Natural killer cell (primary cell): ENCODE measurements at regions not wholly inside any gene's neighbourhood (a gene's known extent, or its start where the extent isn't known, plus 50 kb on each side); places are given as distances from the start of the nearest gene placed in this dataset.

Source experiments
- ATAC-seq, 3 donors: fragments of 150-1000 bp in 2 of 3; fragments of 200-7000 bp in 1 of 3; cut with Tn5 transposase; 1 replicate in 1 of 3; 2 replicates in 2 of 3; pipeline ENCODE4 v1.10.0; 2021; ENCODE audit warnings: mild to moderate bottlenecking in 2 of 3, moderate library complexity in 2 of 3
- DNase-seq, 2 donors: peaks; one replicate each; pipeline versions ENCODE4 v3.0.0 to v3.0.0-alpha.2; 2013 to 2021; ENCODE audit warnings: mixed read lengths in 1 of 2
- H3K27ac ChIP-seq: one replicate; pipeline ENCODE4 v1.5.1; 2013; ENCODE audit warnings: mild to moderate bottlenecking, low read length
- H3K27me3 ChIP-seq: one replicate; pipeline ENCODE4 v1.6.1; 2013; ENCODE audit warnings: low read length; ENCODE audit not compliant: control insufficient read depth, insufficient read depth
- H3K36me3 ChIP-seq: one replicate; pipeline ENCODE4 v1.6.1; 2013; ENCODE audit warnings: low read length; ENCODE audit not compliant: control insufficient read depth, insufficient read depth
- H3K4me1 ChIP-seq: one replicate; pipeline ENCODE4 v1.6.1; 2013; ENCODE audit warnings: low read length; ENCODE audit not compliant: control insufficient read depth, insufficient read depth
- H3K4me3 ChIP-seq: one replicate; pipeline ENCODE4 v1.5.1; 2013; ENCODE audit warnings: low read length
- H3K9me3 ChIP-seq: one replicate; pipeline ENCODE4 v1.6.1; 2013; ENCODE audit warnings: low read length; ENCODE audit not compliant: control insufficient read depth, insufficient read depth
- H3K27ac Mint-ChIP-seq, 2 donors: one replicate each; pipeline ENCODE4 v1.8.0; 2022; ENCODE audit warnings: mild to moderate bottlenecking in 2 of 2, mixed read lengths in 2 of 2, moderate library complexity in 1 of 2
- H3K27me3 Mint-ChIP-seq, 2 donors: one replicate each; pipeline ENCODE4 v1.8.0; 2022; ENCODE audit warnings: low read depth in 2 of 2, mixed read lengths in 2 of 2
- H3K36me3 Mint-ChIP-seq: one replicate; pipeline ENCODE4 v1.8.0; 2022; ENCODE audit warnings: mixed read lengths
- H3K4me1 Mint-ChIP-seq, 2 donors: one replicate each; pipeline ENCODE4 v1.8.0; 2022; ENCODE audit warnings: mixed read lengths in 2 of 2
- H3K4me3 Mint-ChIP-seq: one replicate; pipeline ENCODE4 v1.8.0; 2022; ENCODE audit warnings: mild to moderate bottlenecking, moderate library complexity, mixed read lengths
- H3K9me3 Mint-ChIP-seq, 2 donors: one replicate each; pipeline ENCODE4 v1.8.0; 2022; ENCODE audit warnings: mixed read lengths in 2 of 2
- CTCF ChIP-seq: fragments of 200-600 bp; IDR thresholded peaks from one replicate; pipeline ENCODE4 v1.8.0; 2022; ENCODE audit warnings: antibody characterized with exemption
- WGBS: methylation state at CpG from one replicate; pipeline ENCODE4 v1.1.7; 2013; ENCODE audit warnings: missing lambda C conversion rate; ENCODE audit not compliant: insufficient coverage; 5-methylcytosine and 5-hydroxymethylcytosine counted together
- intact Hi-C: fragments of 100-400 bp; cut with micrococcal nuclease; formaldehyde crosslinking; loops from one replicate; pipeline ENCODE4 v1.14.2; 2022

DNA sequence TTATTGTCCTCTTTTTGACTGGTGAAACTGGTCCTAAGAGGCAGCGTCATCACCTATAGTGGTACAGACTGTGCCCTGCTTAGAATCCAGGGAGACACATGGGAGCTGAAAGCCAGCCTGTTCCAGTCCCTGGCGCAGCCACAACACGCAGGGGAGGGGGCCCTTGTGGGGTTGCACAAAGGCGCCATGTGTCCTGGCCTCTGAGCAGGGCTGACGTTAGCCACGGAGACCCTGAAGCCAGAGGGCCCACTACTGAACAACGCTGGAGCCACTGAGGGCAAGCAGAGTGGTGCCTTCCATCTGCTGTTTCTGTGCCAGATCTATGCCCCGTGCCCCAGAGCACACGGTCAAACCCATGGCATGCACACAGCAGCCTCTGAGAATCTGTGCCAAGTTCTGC, 147.3 kb downstream of the ACTL7B start:
- TF ChIP-seq CTCF = no peak
- H3K27me3 Mint-ChIP-seq = peaks cover 0 to 2% of the 10 kb centered on the region in 2 donors
- WGBS = 88% methylated on average over 9 of the region's 9 CpGs

GRCh38 chr9:108707120-108707519, 148.7 kb downstream of the ACTL7B start:
- no peaks in the 10 kb centered on the region for H3K4me1 ChIP-seq
- intact Hi-C loops = no loop called here
- TF ChIP-seq CTCF = no peak
- DNase-seq = no peak
- no peak for ATAC-seq
- H3K4me3 ChIP-seq = no peak overlapping the region
- H3K27ac ChIP-seq = no peak overlapping the region
- no peaks in the 10 kb centered on the region for H3K27me3 ChIP-seq
- H3K4me3 Mint-ChIP-seq = no peak overlapping the region
- H3K9me3 ChIP-seq = no peaks in the 10 kb centered on the region
- no peaks in the 10 kb centered on the region for H3K4me1 Mint-ChIP-seq
- no peak overlapping the region for H3K27ac Mint-ChIP-seq
- peaks cover 0 to 2% of the 10 kb centered on the region in 2 donors for H3K9me3 Mint-ChIP-seq
- no peaks in the 10 kb centered on the region for H3K27me3 Mint-ChIP-seq
- 78% methylated on average over 3 of the region's 3 CpGs for WGBS
- H3K36me3 ChIP-seq = no peaks in the 10 kb centered on the region
- no peaks in the 10 kb centered on the region for H3K36me3 Mint-ChIP-seq

More for the DNA sequence above, 147.3 kb downstream of the ACTL7B start:
- Mint-ChIP-seq H3K27ac (no peak overlapping the region), H3K4me1 (no peaks in the 10 kb centered on the region), H3K4me3 (no peak overlapping the region), H3K9me3 (peaks cover 3 to 4% of the 10 kb centered on the region in 2 donors), H3K36me3 (no peaks in the 10 kb centered on the region)
- no peak overlapping the region for H3K4me3 ChIP-seq
- no peak overlapping the region for H3K27ac ChIP-seq
- H3K9me3 ChIP-seq = no peaks in the 10 kb centered on the region
- ATAC-seq = no peak
- DNase-seq = no peak
- intact Hi-C loops = no loop called here
- H3K36me3 ChIP-seq = no peaks in the 10 kb centered on the region
- H3K27me3 ChIP-seq = no peaks in the 10 kb centered on the region
- H3K4me1 ChIP-seq = no peaks in the 10 kb centered on the region

GRCh38 chr9:108704156-108704852, 151.5 kb downstream of the ACTL7B start:
- no peaks in the 10 kb centered on the region for H3K4me1 ChIP-seq
- no peaks in the 10 kb centered on the region for H3K9me3 ChIP-seq
- H3K36me3 ChIP-seq = no peaks in the 10 kb centered on the region
- H3K27ac Mint-ChIP-seq = no peak overlapping the region
- peaks cover 0 to 2% of the 10 kb centered on the region in 2 donors for H3K9me3 Mint-ChIP-seq
- H3K27me3 Mint-ChIP-seq = no peaks in the 10 kb centered on the region
- TF ChIP-seq CTCF = no peak
- H3K27ac ChIP-seq = no peak overlapping the region
- intact Hi-C loops = no loop called here
- 90% methylated on average over 4 of the region's 4 CpGs for WGBS
- ATAC-seq (no peak), DNase-seq (no peak)
- no peak overlapping the region for H3K4me3 ChIP-seq
- H3K4me1 Mint-ChIP-seq = no peaks in the 10 kb centered on the region
- no peak overlapping the region for H3K4me3 Mint-ChIP-seq
- no peaks in the 10 kb centered on the region for H3K27me3 ChIP-seq
- H3K36me3 Mint-ChIP-seq = no peaks in the 10 kb centered on the region

DNA sequence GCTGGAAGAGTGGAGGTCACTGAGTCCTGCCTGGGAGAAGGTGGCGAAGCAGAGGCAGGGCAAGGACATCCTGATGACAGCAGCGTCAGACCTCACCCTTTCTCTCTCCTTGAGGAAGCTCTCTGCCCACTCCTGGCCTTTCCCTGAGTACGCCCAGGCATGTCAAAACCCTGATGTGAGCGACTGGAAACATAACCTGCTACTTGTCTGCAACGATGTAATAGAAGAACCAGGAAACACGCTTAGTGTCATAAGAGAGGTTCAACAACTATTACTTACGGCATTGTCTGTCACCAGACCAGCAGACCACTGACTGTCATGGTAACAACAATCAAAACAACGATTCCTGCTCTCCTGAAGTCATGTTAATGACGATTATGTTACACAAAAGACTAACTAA, 152.4 kb downstream of the ACTL7B start:
- Histone ChIP-seq H3K36me3 (no peaks in the 10 kb centered on the region), H3K9me3 (no peaks in the 10 kb centered on the region), H3K4me1 (no peaks in the 10 kb centered on the region), H3K4me3 (no peak overlapping the region), H3K27me3 (no peaks in the 10 kb centered on the region), H3K27ac (no peak overlapping the region)
- Mint-ChIP-seq H3K9me3 (peaks cover 0 to 6% of the 10 kb centered on the region in 2 donors), H3K36me3 (no peaks in the 10 kb centered on the region), H3K4me3 (no peak overlapping the region), H3K4me1 (no peaks in the 10 kb centered on the region), H3K27ac (no peak overlapping the region), H3K27me3 (no peaks in the 10 kb centered on the region)
- intact Hi-C loops = no loop called here
- 90% methylated on average over 7 of the region's 9 CpGs for WGBS
- TF ChIP-seq CTCF = no peak
- ATAC-seq (no peak), DNase-seq (no peak)
